ENCODE measurements at regions not wholly inside any gene's neighbourhood (a gene's known extent, or its start where the extent isn't known, plus 50 kb on each side); places are given as distances from the start of the nearest gene placed in this dataset.

- no peak for TF ChIP-seq CTCF (IDR thresholded peaks at IDR 0.05)
- TF ChIP-seq POLR2A (IDR thresholded peaks at IDR 0.05), result no peak
These were observed 282.2 kb upstream of the CDH5 start for GRCh38 chr16:66084306-66084705.

Measured in Peyer's patch (tissue), 4 donors.